Osteoblast (primary cell): ENCODE measurements at regions not wholly inside any gene's neighbourhood (a gene's known extent, or its start where the extent isn't known, plus 50 kb on each side); places are given as distances from the start of the nearest gene placed in this dataset.

ENCODE experiments used
- DNase-seq: peaks from one replicate; pipeline ENCODE4 v3.0.0; 2011; ENCODE audit warnings: low spot score, mixed read lengths; ENCODE audit not compliant: insufficient read length; ENCODE audit errors: missing footprints
- H2AFZ ChIP-seq: 2 replicates; pipeline ENCODE4 v1.6.0; 2011; ENCODE audit warnings: mild to moderate bottlenecking, low read length
- H3K27ac ChIP-seq: 2 replicates; pipeline ENCODE4 v1.5.1; 2011; ENCODE audit warnings: mild to moderate bottlenecking, low read depth, low read length, moderate library complexity
- H3K27me3 ChIP-seq: 2 replicates; pipeline ENCODE4 v1.6.0; 2012; ENCODE audit warnings: mild to moderate bottlenecking, control low read depth, inconsistent platforms, low read length, moderate library complexity; ENCODE audit not compliant: insufficient read depth
- H3K36me3 ChIP-seq: 2 replicates; pipeline ENCODE4 v1.5.1; 2011; ENCODE audit warnings: mild to moderate bottlenecking, low read length, control low read depth, moderate library complexity; ENCODE audit not compliant: insufficient read depth
- H3K4me1 ChIP-seq: 2 replicates; pipeline ENCODE4 v1.5.1; 2011; ENCODE audit warnings: mild to moderate bottlenecking, low read length, control low read depth, moderate library complexity; ENCODE audit not compliant: insufficient read depth
- H3K4me2 ChIP-seq: 2 replicates; pipeline ENCODE4 v1.6.0; 2011; ENCODE audit warnings: mild to moderate bottlenecking, low read length; ENCODE audit not compliant: insufficient read depth
- H3K4me3 ChIP-seq: fragments of 200-600 bp; sonication (generic); 3 replicates; pipeline ENCODE4 v1.5.1; 2012; ENCODE audit warnings: mild to moderate bottlenecking, low read length, inconsistent platforms; ENCODE audit not compliant: insufficient read depth
- H3K79me2 ChIP-seq: 2 replicates; pipeline ENCODE4 v1.6.0; 2012; ENCODE audit warnings: mild to moderate bottlenecking, low read length, control low read depth, inconsistent platforms; ENCODE audit not compliant: insufficient read depth
- H3K9me3 ChIP-seq: 2 replicates; pipeline ENCODE4 v1.5.1; 2011; ENCODE audit warnings: low read depth, low read length, control low read depth
- H4K20me1 ChIP-seq: 2 replicates; pipeline ENCODE4 v1.6.0; 2012; ENCODE audit warnings: mild to moderate bottlenecking, low read length, control low read depth; ENCODE audit not compliant: insufficient read depth
- TF ChIP-seq, protein P1 (sequence below): IDR thresholded peaks from 2 replicates; pipeline ENCODE4 v1.5.1; 2011; ENCODE audit warnings: mild to moderate bottlenecking, low read depth, low read length, moderate library complexity; ENCODE audit errors: extremely low read depth

DNA sequence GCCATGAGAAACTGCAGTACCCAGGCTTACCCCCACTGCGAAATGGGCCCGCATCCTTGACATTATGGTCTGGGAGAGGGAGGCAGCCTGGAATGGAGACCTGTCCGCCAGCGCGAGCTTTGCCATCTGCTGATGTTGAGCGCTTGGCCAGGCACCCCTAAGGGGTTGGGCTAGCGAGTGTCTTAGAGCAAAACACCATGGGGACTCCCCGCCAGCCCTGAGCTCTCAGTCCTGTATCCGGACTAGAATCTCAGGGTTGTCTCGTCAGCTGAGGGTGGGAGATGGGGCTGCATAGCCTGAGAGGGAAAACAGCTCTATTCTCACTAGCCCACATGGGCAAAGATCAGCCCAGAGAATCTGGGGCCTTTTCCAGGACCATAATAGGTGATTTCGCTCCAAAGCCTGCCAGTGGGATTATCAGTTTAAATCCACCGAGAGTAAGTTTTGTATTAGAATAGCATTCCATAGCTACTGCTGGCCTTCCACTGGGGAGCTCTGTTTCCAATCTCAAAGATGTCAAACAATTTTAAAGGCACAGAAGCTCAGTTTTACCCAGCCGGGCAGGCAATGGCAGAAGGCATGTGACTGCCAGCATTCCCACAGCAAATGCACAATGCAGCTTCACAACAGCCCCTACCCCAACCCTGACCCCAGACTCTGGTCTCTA lies 167.5 kb upstream of the TPM1 start:
- Histone ChIP-seq H2AFZ (no peak overlapping the region), H3K4me2 (no peak overlapping the region), H3K79me2 (no peaks in the 10 kb centered on the region), H3K9me3 (no peaks in the 10 kb centered on the region), H3K27me3 (no peaks in the 10 kb centered on the region), H3K36me3 (no peaks in the 10 kb centered on the region), H4K20me1 (no peaks in the 10 kb centered on the region), H3K4me3 (no peak overlapping the region), H3K27ac (no peak overlapping the region), H3K4me1 (peaks cover 5% of the 10 kb centered on the region)
- TF ChIP-seq, protein P1, sequence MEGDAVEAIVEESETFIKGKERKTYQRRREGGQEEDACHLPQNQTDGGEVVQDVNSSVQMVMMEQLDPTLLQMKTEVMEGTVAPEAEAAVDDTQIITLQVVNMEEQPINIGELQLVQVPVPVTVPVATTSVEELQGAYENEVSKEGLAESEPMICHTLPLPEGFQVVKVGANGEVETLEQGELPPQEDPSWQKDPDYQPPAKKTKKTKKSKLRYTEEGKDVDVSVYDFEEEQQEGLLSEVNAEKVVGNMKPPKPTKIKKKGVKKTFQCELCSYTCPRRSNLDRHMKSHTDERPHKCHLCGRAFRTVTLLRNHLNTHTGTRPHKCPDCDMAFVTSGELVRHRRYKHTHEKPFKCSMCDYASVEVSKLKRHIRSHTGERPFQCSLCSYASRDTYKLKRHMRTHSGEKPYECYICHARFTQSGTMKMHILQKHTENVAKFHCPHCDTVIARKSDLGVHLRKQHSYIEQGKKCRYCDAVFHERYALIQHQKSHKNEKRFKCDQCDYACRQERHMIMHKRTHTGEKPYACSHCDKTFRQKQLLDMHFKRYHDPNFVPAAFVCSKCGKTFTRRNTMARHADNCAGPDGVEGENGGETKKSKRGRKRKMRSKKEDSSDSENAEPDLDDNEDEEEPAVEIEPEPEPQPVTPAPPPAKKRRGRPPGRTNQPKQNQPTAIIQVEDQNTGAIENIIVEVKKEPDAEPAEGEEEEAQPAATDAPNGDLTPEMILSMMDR = no peak
- no peak for DNase-seq

DNA sequence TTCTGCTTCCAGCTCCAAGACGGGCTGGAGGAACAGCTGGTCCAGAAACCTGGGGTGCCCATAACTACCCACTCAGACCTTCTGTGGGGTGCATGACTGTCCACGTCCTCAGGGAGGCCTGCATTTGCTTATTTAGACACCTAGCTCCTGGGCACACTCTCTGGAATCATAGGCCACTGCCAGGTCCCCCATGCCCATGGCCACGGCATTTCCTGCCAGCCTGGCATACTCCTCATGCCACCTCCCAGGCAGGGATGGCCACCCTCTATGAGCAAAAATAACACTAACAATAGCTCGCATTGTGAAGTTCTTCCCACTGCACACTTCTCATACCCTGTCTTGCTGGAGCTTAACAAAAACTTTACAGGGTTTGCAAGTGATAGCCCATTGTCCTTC lies 166.9 kb upstream of the TPM1 start:
- no peaks in the 10 kb centered on the region for H3K79me2 ChIP-seq
- H3K4me3 ChIP-seq = no peak overlapping the region
- H4K20me1 ChIP-seq = no peaks in the 10 kb centered on the region
- peaks cover 5% of the 10 kb centered on the region for H3K4me1 ChIP-seq
- H3K36me3 ChIP-seq = no peaks in the 10 kb centered on the region
- no peaks in the 10 kb centered on the region for H3K9me3 ChIP-seq
- no peak overlapping the region for H3K4me2 ChIP-seq
- no peak overlapping the region for H2AFZ ChIP-seq
- no peak for DNase-seq
- H3K27me3 ChIP-seq = no peaks in the 10 kb centered on the region
- TF ChIP-seq, protein P1 = no peak
- no peak overlapping the region for H3K27ac ChIP-seq

DNA sequence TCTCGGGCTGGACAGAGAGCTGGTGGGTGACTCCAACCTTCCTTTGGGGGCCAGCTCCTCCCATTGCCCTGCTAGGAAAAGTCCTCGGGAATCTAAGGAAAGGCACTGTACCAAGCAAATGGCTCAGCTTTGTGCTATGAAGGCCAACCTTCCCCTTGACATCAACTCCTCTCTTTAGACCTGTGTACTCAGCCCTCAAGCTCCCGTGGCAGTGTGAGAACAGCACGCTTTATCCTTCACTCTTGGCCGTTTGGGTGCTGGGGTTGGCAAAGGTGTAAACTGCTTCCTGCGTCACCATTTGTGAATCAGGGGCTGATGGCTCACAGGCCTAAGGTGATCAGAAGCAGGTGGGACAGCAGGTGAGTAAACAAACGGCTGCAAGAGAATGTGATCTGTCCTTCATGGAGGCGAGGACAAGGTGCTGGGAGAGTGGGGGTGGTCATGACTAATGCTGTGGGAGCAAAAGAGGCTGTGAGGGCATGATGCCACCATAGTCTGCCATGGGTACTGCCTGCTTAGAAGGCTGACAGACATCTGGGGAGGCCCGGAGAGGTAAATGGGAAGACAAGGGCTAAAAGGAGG lies 165.2 kb upstream of the TPM1 start:
- no peak overlapping the region for H2AFZ ChIP-seq
- no peaks in the 10 kb centered on the region for H3K36me3 ChIP-seq
- no peaks in the 10 kb centered on the region for H3K27me3 ChIP-seq
- H3K4me2 ChIP-seq = no peak overlapping the region
- no peak overlapping the region for H3K4me3 ChIP-seq
- no peaks in the 10 kb centered on the region for H4K20me1 ChIP-seq
- no peak overlapping the region for H3K27ac ChIP-seq
- no peak for DNase-seq
- H3K9me3 ChIP-seq = no peaks in the 10 kb centered on the region
- peaks cover 5% of the 10 kb centered on the region for H3K4me1 ChIP-seq
- TF ChIP-seq, protein P1 = no peak
- no peaks in the 10 kb centered on the region for H3K79me2 ChIP-seq

DNA sequence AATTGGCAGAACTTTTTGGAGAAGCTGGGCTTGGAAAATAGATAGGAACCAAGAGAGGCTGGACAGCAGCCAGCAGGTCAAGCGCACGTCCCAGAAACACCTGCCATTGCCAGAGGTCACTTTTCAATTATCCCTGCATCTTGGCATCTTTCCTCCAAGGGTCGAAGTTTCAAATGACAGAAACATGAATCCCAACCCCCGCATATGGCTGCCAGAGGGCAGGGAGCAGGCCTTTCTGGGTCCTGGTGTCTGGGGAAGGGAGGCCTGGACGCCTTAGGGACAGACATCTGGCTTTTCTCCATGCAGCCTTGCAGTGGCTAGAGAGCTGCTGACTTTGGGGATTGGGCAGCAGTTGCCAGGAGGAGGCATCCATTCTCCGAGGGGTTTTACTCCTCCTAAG lies 164.5 kb upstream of the TPM1 start:
- H3K9me3 ChIP-seq = no peaks in the 10 kb centered on the region
- no peaks in the 10 kb centered on the region for H3K27me3 ChIP-seq
- H3K27ac ChIP-seq = no peak overlapping the region
- H3K36me3 ChIP-seq = no peaks in the 10 kb centered on the region
- H3K4me1 ChIP-seq = peaks cover 4% of the 10 kb centered on the region
- DNase-seq = no peak
- TF ChIP-seq, protein P1 = no peak
- no peak overlapping the region for H3K4me3 ChIP-seq
- no peak overlapping the region for H3K4me2 ChIP-seq
- no peak overlapping the region for H2AFZ ChIP-seq
- H3K79me2 ChIP-seq = no peaks in the 10 kb centered on the region
- no peaks in the 10 kb centered on the region for H4K20me1 ChIP-seq
